GM18873 (cell line): ENCODE measurements at regions not wholly inside any gene's neighbourhood (a gene's known extent, or its start where the extent isn't known, plus 50 kb on each side); places are given as distances from the start of the nearest gene placed in this dataset.

Experiments used
- ATAC-seq: cut with Tn5 transposase; IDR thresholded peaks from one replicate; pipeline ENCODE4 v1.9.1; 2021; ENCODE audit warnings: mild to moderate bottlenecking, moderate library complexity, moderate number of reproducible peaks; ENCODE audit not compliant: unreplicated experiment, low FRiP score

- no peak for ATAC-seq
Observed at GRCh38 chr10:125555267-125555666, 127.7 kb downstream of the TEX36 start.

GRCh38 chr10:125554753-125555152 lies 128.2 kb downstream of the TEX36 start:
- no peak for ATAC-seq

- ATAC-seq = no peak
Observed at GRCh38 chr10:125554016-125554703, 128.8 kb downstream of the TEX36 start.

GRCh38 chr10:125553091-125553490 lies 129.9 kb downstream of the TEX36 start:
- no peak for ATAC-seq

GRCh38 chr10:125551247-125551646 lies 131.7 kb downstream of the TEX36 start:
- ATAC-seq = no peak

- no peak for ATAC-seq
Observed at GRCh38 chr10:125550362-125550761, 132.6 kb downstream of the TEX36 start.

- no peak for ATAC-seq
Observed at GRCh38 chr10:125549653-125550052, 133.3 kb downstream of the TEX36 start.

- ATAC-seq = no peak
Observed at GRCh38 chr10:125548878-125549277, 134.1 kb downstream of the TEX36 start.

- no peak for ATAC-seq
Observed at GRCh38 chr10:125548356-125548755, 134.6 kb downstream of the TEX36 start.

GRCh38 chr10:125547010-125547650 lies 135.8 kb downstream of the TEX36 start:
- no peak for ATAC-seq

- no peak for ATAC-seq
Observed at GRCh38 chr10:125543796-125544195, 139.2 kb downstream of the TEX36 start.

- ATAC-seq = no peak
Observed at GRCh38 chr10:125538947-125539731, 143.8 kb downstream of the TEX36 start.

GRCh38 chr10:125536236-125536635 lies 146.7 kb downstream of the TEX36 start:
- ATAC-seq = no peak

- ATAC-seq = no peak
Observed at GRCh38 chr10:125535559-125535958, 147.4 kb downstream of the TEX36 start.

- no peak for ATAC-seq
Observed at GRCh38 chr10:125534515-125534914, 148.4 kb downstream of the TEX36 start.

- ATAC-seq = no peak
Observed at GRCh38 chr10:125533866-125534265, 149.1 kb downstream of the TEX36 start.

GRCh38 chr10:125531465-125531864 lies 151.5 kb downstream of the TEX36 start:
- no peak for ATAC-seq

- no peak for ATAC-seq
Observed at GRCh38 chr10:125523347-125523746, 159.6 kb downstream of the TEX36 start.

GRCh38 chr10:125521721-125522680 lies 161.0 kb downstream of the TEX36 start:
- no peak for ATAC-seq

GRCh38 chr10:125520968-125521367 lies 162.0 kb downstream of the TEX36 start:
- ATAC-seq = no peak
